Body of pancreas (tissue), 4 donors: ENCODE measurements at regions not wholly inside any gene's neighbourhood (a gene's known extent, or its start where the extent isn't known, plus 50 kb on each side); places are given as distances from the start of the nearest gene placed in this dataset.

Experiments
- ATAC-seq: fragments of 150-250 bp; one replicate; pipeline ENCODE4 v1.9.1; 2016
- DNase-seq, 4 donors: peaks; one replicate each; pipeline ENCODE4 v3.0.0-alpha.2; 2019
- H3K27ac ChIP-seq, 4 donors: fragments of 200-600 bp; sonication (generic); 1 replicate in 3 of 4; 2 replicates in 1 of 4; pipeline versions ENCODE4 v1.5.1 to v1.6.1; 2016 to 2019; ENCODE audit warnings: mild to moderate bottlenecking in 1 of 4, mixed read lengths in 1 of 4, moderate library complexity in 1 of 4
- H3K27me3 ChIP-seq, 2 donors: fragments of 200-600 bp; sonication (generic); one replicate each; pipeline ENCODE4 v1.6.0; 2016; ENCODE audit warnings: mild to moderate bottlenecking in 1 of 2
- H3K36me3 ChIP-seq, 2 donors: fragments of 200-600 bp; sonication (generic); replicated peaks in 1 of 2; 2 replicates each; pipeline ENCODE4 v1.5.1; 2016; ENCODE audit warnings: low read depth in 2 of 2; ENCODE audit not compliant: insufficient read depth in 1 of 2
- H3K4me1 ChIP-seq: fragments of 200-600 bp; sonication (generic); one replicate; pipeline ENCODE4 v1.6.0; 2016
- H3K4me3 ChIP-seq, 2 donors: fragments of 200-600 bp; sonication (generic); 1 replicate in 1 of 2; 2 replicates in 1 of 2; pipeline ENCODE4 v1.5.1; 2016 to 2019
- H3K9me3 ChIP-seq, 3 donors: fragments of 200-600 bp; sonication (generic); 1 replicate in 2 of 3; 2 replicates in 1 of 3; pipeline ENCODE4 v1.5.1; 2016
- CTCF ChIP-seq, 7 experiments: fragments of 450-650 bp in 4 of 7; fragments of 200-600 bp in 3 of 7; sonication (generic) in 3 of 7; IDR thresholded peaks; one replicate each; pipeline ENCODE4 v1.5.1; 2016 to 2019; ENCODE audit warnings: antibody characterized with exemption in 7 of 7
- POLR2A ChIP-seq, 3 donors: fragments of 450-650 bp; IDR thresholded peaks; one replicate each; pipeline ENCODE4 v1.6.1; 2016; ENCODE audit warnings: antibody characterized with exemption in 3 of 3, mild to moderate bottlenecking in 2 of 3
- WGBS, 2 donors: methylation state at CpG; one replicate each; pipeline ENCODE4 v1.1.5; 2017; 5-methylcytosine and 5-hydroxymethylcytosine counted together
- intact Hi-C: fragments of 100-400 bp; cut with DNase I; formaldehyde crosslinking; loops from one replicate; pipeline ENCODE4 v1.15.1; 2023

GRCh38 chr12:113610698-113611097 lies 139.0 kb upstream of the LHX5 start:
- ATAC-seq (no peak), DNase-seq (no peak)
- H3K4me3 ChIP-seq, result no peak overlapping the region
- no peaks in the 10 kb centered on the region for H3K36me3 ChIP-seq
- TF ChIP-seq CTCF (IDR thresholded peaks at IDR 0.05) (no peak), POLR2A (IDR thresholded peaks at IDR 0.05) (no peak)
- H3K27me3 ChIP-seq, result peaks cover 0 to 15% of the 10 kb centered on the region in 2 donors
- H3K27ac ChIP-seq, result no peak overlapping the region
- H3K9me3 ChIP-seq, result no peaks in the 10 kb centered on the region
- no peaks in the 10 kb centered on the region for H3K4me1 ChIP-seq
- 3 to 4% methylated on average over 11 to 13 of the region's 13 CpGs for WGBS, 2 donors
- intact Hi-C loops, result no loop called here

DNA sequence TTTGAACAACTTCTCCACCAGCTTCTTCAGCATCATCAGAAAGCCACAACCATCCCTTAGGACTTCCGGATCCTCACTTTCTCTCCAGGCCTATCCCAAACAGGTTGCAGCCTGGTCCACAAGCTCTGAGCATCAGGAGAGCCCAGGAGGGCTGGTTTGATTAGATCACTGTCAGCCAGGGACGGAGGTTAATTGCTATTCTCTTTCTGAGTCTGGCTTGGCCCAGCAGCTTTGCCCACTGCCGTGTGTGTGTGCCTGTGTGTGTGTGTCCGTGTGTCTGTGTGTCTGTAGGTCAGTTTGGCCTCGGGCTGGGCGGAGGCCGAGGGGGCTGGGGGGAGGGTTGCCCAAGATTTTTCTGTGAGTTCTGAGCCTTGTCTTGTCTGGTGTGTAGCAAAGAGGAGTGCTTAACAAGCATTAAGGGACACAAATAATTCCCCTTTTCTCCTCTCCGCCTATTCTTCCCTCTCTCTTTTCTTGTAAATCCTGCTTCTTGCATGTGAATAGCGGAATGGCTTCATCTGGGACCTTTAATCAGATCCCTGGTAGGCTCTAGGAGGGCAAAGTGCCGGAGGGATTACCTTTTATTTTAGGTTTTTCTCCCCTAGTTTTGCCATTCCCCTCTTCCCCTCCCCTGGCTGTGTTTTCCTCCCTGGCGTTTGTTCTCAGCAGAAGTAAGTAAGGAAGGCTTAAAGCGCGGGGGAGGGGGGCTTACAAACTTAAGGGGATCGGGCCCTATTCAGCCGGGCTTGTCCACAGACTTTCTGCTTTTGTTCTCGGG lies 138.2 kb upstream of the LHX5 start:
- Histone ChIP-seq H3K27ac (no peak overlapping the region), H3K36me3 (no peaks in the 10 kb centered on the region), H3K27me3 (peaks cover 0 to 15% of the 10 kb centered on the region in 2 donors), H3K4me1 (no peaks in the 10 kb centered on the region), H3K9me3 (no peaks in the 10 kb centered on the region), H3K4me3 (no peak overlapping the region)
- TF ChIP-seq POLR2A (IDR thresholded peaks at IDR 0.05) (no peak), CTCF (IDR thresholded peaks at IDR 0.05) (no peak)
- DNase-seq (no peak), ATAC-seq (no peak)
- intact Hi-C loops, result no loop called here
- WGBS, 2 donors, result 6 to 8% methylated on average over 14 to 16 of the region's 16 CpGs

- intact Hi-C loops, result no loop called here
- ATAC-seq (no peak), DNase-seq (no peak)
- Histone ChIP-seq H3K9me3 (no peaks in the 10 kb centered on the region), H3K4me3 (no peak overlapping the region), H3K4me1 (no peaks in the 10 kb centered on the region), H3K36me3 (no peaks in the 10 kb centered on the region), H3K27ac (no peak overlapping the region), H3K27me3 (no peaks in the 10 kb centered on the region)
- TF ChIP-seq POLR2A (IDR thresholded peaks at IDR 0.05) (no peak), CTCF (IDR thresholded peaks at IDR 0.05) (no peak)
These were observed 133.0 kb upstream of the LHX5 start for GRCh38 chr12:113604666-113605065.

DNA sequence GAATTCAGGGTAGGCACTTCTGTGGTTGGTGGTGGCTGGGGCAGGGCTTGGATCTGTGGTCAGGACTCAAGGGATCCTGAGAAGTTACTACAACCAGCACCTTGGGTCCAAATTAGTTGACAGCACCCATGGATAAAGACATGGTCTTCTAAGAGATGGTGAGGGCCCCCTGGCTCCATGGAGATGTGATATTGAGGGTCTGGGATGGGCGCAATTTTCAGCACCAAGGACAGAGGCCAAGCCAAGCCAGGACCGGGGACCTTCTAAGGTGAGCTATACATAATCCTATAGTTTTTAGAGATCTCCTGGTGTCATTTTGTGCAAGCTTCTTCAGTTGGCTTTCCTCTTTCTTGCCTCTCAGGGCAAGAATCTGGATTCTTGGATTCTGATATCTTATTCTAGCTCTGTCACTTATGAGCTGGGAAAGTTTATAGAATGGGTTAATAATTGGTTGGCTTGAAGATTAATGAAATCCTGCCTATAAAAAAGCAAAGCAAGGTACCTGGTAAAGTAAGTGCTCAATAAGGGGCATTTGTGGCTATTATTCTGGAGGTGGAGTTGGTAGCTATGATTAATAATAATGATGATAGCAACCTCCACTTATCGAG lies 130.1 kb upstream of the LHX5 start:
- Histone ChIP-seq H3K4me3 (no peak overlapping the region), H3K9me3 (no peaks in the 10 kb centered on the region), H3K4me1 (no peaks in the 10 kb centered on the region), H3K27ac (no peak overlapping the region), H3K36me3 (no peaks in the 10 kb centered on the region), H3K27me3 (no peaks in the 10 kb centered on the region)
- no peak for DNase-seq
- WGBS, 2 donors, result 37 to 45% methylated on average over 3 of the region's 3 CpGs
- ATAC-seq, result no peak
- TF ChIP-seq CTCF (IDR thresholded peaks at IDR 0.05) (no peak), POLR2A (IDR thresholded peaks at IDR 0.05) (no peak)
- intact Hi-C loops, result no loop called here
